Endothelial cell of umbilical vein (primary cell): ENCODE measurements at regions not wholly inside any gene's neighbourhood (a gene's known extent, or its start where the extent isn't known, plus 50 kb on each side); places are given as distances from the start of the nearest gene placed in this dataset.

Source experiments
- EZH2 ChIP-seq: IDR thresholded peaks from 2 replicates; pipeline ENCODE4 v1.6.1; 2012; ENCODE audit warnings: borderline replicate concordance, low read depth, mild to moderate bottlenecking, moderate library complexity, low read length, inconsistent platforms; ENCODE audit not compliant: severe bottlenecking
- GATA2 ChIP-seq: IDR thresholded peaks from 2 replicates; pipeline ENCODE4 v1.7.0; 2011; ENCODE audit warnings: low read depth, mild to moderate bottlenecking, moderate library complexity, mixed read lengths, low read length; ENCODE audit not compliant: insufficient read length, insufficient read depth
- MYC ChIP-seq: IDR thresholded peaks from one replicate; pipeline ENCODE4 v1.6.1; 2011; ENCODE audit warnings: mild to moderate bottlenecking, low read depth, low read length
- POLR2A ChIP-seq: IDR thresholded peaks from 2 replicates; pipeline ENCODE4 v1.6.1; 2012; ENCODE audit warnings: low read depth, mild to moderate bottlenecking, control low read depth, low read length
- POLR2AphosphoS5 ChIP-seq: IDR thresholded peaks from 2 replicates; pipeline ENCODE4 v1.6.1; 2012; ENCODE audit warnings: low read depth, mild to moderate bottlenecking, control low read depth, low read length, moderate library complexity; ENCODE audit not compliant: insufficient read depth
- TF ChIP-seq, protein P1 (sequence below), 2 donors: IDR thresholded peaks; 1 replicate in 1 of 2; 2 replicates in 1 of 2; pipeline ENCODE4 v1.5.1; 2011; ENCODE audit warnings: low read length in 2 of 2, mild to moderate bottlenecking in 2 of 2, moderate library complexity in 2 of 2, control low read depth in 1 of 2, inconsistent platforms in 1 of 2, low read depth in 1 of 2; ENCODE audit not compliant: insufficient read depth in 1 of 2; ENCODE audit errors: extremely low read depth in 1 of 2

DNA sequence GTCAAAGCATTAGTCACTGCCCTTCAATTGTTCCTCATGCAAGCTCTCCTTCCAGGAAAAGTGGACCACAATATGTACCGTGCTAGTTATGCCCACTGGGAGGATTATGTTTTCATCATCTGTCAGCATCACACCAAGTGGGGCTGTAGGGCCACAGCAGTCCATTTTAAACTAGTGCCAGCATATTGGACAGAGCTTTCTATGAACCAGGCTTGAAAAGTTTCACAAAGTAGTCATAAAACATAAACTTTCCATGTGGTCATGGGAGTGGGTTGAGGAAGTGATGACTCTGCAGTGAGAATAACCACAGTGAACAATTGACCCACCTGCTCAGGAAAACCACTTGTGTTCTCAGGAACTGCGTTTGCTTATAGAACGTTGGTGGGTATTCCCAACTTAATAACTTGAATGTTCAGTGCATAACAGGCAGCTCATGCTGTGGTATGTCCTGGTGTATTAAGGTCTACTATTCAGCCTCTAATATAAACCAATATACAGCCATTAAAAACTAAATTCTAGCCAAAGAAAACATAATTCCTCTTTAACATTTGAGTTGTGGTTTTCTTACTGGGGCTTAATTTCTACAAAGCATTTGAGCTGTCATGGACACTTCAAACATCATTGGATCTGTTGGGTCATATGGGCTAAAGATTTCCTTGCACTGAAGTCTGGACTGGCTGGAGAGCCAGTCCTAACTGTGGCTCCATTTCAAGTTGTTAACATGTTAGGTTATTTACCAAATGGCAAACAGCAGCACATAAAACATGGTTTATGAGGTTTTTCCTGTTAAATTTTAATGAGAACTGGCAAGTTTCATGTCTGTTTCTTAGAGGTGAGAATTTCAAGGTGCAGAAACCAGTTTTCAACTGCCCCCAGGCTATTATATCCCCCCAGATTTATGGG, 274.1 kb downstream of the OTOL1 start:
- TF ChIP-seq POLR2AphosphoS5 (no peak), EZH2 (no peak), POLR2A (no peak), MYC (no peak), GATA2 (no peak)
- TF ChIP-seq, protein P1, sequence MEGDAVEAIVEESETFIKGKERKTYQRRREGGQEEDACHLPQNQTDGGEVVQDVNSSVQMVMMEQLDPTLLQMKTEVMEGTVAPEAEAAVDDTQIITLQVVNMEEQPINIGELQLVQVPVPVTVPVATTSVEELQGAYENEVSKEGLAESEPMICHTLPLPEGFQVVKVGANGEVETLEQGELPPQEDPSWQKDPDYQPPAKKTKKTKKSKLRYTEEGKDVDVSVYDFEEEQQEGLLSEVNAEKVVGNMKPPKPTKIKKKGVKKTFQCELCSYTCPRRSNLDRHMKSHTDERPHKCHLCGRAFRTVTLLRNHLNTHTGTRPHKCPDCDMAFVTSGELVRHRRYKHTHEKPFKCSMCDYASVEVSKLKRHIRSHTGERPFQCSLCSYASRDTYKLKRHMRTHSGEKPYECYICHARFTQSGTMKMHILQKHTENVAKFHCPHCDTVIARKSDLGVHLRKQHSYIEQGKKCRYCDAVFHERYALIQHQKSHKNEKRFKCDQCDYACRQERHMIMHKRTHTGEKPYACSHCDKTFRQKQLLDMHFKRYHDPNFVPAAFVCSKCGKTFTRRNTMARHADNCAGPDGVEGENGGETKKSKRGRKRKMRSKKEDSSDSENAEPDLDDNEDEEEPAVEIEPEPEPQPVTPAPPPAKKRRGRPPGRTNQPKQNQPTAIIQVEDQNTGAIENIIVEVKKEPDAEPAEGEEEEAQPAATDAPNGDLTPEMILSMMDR (IDR thresholded peaks at IDR 0.05; ENCODE audit: extremely low read depth in 1 of 2, insufficient read depth in 1 of 2, low read depth in 1 of 2, low read length in 2 of 2): no peak
